Esophagus (tissue), 2 donors: ENCODE measurements at regions not wholly inside any gene's neighbourhood (a gene's known extent, or its start where the extent isn't known, plus 50 kb on each side); places are given as distances from the start of the nearest gene placed in this dataset.
"Not testable (repeated sequence)": the region's sequence is repeated elsewhere in the genome, so short reads cannot be mapped to it uniquely, and the experiment has no call there.

Source experiments
- H3K27ac ChIP-seq, 2 donors: one replicate each; pipeline ENCODE4 v1.5.1; 2013; ENCODE audit warnings: low read depth in 2 of 2, mild to moderate bottlenecking in 2 of 2, inconsistent platforms in 1 of 2, low read length in 1 of 2, moderate library complexity in 1 of 2
- H3K27me3 ChIP-seq, 2 donors: one replicate each; pipeline ENCODE4 v1.6.1; 2013; ENCODE audit warnings: low read length in 2 of 2, control low read depth in 1 of 2, mild to moderate bottlenecking in 1 of 2; ENCODE audit not compliant: insufficient read depth in 2 of 2, control insufficient read depth in 1 of 2
- H3K36me3 ChIP-seq, 2 donors: one replicate each; pipeline ENCODE4 v1.6.1; 2013; ENCODE audit warnings: low read length in 1 of 2; ENCODE audit not compliant: control insufficient read depth in 2 of 2, insufficient read depth in 2 of 2
- H3K4me1 ChIP-seq, 2 donors: one replicate each; pipeline ENCODE4 v1.6.1; 2013; ENCODE audit warnings: low read length in 1 of 2; ENCODE audit not compliant: control insufficient read depth in 2 of 2, insufficient read depth in 2 of 2
- H3K4me3 ChIP-seq, 2 donors: one replicate each; pipeline ENCODE4 v1.5.1; 2013; ENCODE audit warnings: low read length in 2 of 2, mild to moderate bottlenecking in 2 of 2, low read depth in 1 of 2, moderate library complexity in 1 of 2
- H3K9me3 ChIP-seq, 2 donors: one replicate each; pipeline ENCODE4 v1.6.1; 2013; ENCODE audit warnings: mild to moderate bottlenecking in 2 of 2, low read depth in 1 of 2, low read length in 1 of 2, moderate library complexity in 1 of 2; ENCODE audit not compliant: control insufficient read depth in 2 of 2, insufficient read depth in 1 of 2
- WGBS, 2 donors: extraction: QIAGEN DNeasy Blood & Tissue Kit; methylation state at CpG; one replicate each; pipeline ENCODE4 v1.1.7; 2013; 5-methylcytosine and 5-hydroxymethylcytosine counted together
- donor health status: healthy with polysubstance abuse.
- donor health status: Bipolar disorder and iron deficiency.

DNA sequence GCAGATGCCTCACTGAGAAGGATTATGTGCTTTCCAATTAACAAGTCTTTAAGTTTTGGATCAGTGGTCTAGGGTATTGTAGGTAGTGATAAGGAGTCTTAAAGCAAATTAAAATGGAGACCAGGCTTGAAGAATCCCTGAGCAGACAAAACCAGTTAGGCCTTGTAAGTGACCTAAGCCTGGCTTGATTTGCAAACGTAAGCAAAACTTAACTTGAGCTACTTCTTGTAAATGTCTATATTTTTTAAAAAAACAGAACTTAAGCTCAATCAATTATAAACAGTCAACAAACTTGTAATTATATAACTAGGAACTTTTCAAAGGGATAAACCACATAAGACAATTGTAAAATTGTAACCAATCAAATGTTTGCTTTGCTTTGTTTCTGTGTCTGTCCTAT, 72.7 kb upstream of the NALF2 start:
- Histone ChIP-seq H3K27ac (no peak overlapping the region), H3K4me1 (no peaks in the 10 kb centered on the region), H3K36me3 (no peaks in the 10 kb centered on the region), H3K9me3 (no peaks in the 10 kb centered on the region), H3K4me3 (no peak overlapping the region), H3K27me3 (peaks cover 0 to 5% of the 10 kb centered on the region in 2 donors)
- WGBS, 2 donors: 57 to 70% methylated on average over 1 of the region's 1 CpG

DNA sequence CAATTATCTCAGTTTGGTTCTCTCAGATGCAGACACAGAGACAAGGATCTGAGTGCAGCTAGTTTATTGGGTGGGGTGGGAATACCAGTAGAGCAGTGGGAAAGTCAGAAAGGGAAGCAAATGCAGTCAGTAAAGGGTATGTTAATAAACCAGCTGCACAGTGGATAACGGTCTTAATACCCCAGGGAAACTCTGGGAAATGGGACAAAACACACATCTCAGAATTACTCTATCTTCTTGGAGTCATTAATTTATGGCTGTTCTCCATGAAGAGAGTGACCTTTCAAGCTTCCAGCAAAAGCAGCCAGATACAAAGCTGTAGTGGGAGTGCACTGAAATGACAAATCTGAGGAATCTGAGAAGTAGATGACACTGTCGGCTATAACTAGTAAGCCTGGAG, 73.3 kb upstream of the NALF2 start:
- Histone ChIP-seq H3K27me3 (peaks cover 0 to 5% of the 10 kb centered on the region in 2 donors), H3K4me1 (no peaks in the 10 kb centered on the region)
- 53 to 65% methylated on average over 2 of the region's 2 CpGs for WGBS, 2 donors

DNA sequence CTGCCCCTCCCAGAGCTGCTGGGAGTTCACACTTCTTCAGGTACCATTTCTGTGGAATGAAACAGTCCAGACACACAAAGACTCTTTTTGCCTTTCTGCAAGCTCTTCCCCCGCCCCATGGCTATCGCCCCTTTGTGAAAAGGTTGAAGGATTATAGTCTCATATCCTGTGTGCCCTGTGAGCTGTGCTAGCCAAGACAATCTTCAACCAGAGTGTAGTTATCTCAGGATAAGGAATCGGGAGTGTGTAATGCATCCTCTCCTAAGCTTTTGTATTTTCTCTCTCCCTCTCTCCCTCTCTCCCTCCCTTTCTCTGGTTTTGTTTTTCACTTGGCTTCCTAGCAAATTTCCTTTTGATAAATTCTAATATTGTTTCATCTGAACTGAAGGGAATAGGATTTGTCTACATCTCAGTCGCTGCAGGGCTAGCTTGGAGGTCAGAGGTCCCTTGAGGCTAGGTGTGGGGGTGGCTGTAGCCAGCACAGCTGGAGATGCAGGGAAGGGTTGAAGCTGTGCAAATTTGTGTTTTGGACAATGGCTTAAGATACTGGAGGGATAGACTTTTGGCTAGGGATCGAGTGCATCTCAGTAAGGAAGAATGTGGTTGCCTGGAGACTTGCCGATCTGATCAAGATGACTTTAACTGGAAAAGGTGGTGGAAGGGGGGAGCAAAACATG, 74.6 kb upstream of the NALF2 start:
- H3K27me3 ChIP-seq: peaks cover 0 to 5% of the 10 kb centered on the region in 2 donors
- H3K4me3 ChIP-seq: no peak overlapping the region
- no peaks in the 10 kb centered on the region for H3K36me3 ChIP-seq
- no peaks in the 10 kb centered on the region for H3K4me1 ChIP-seq
- H3K27ac ChIP-seq: no peak overlapping the region
- no peaks in the 10 kb centered on the region for H3K9me3 ChIP-seq
- WGBS, 2 donors: 36 to 54% methylated on average over 6 of the region's 6 CpGs

More for the DNA sequence above, 73.3 kb upstream of the NALF2 start:
- H3K27ac ChIP-seq: no peak overlapping the region
- no peak overlapping the region for H3K4me3 ChIP-seq
- no peaks in the 10 kb centered on the region for H3K36me3 ChIP-seq
- no peaks in the 10 kb centered on the region for H3K9me3 ChIP-seq

DNA sequence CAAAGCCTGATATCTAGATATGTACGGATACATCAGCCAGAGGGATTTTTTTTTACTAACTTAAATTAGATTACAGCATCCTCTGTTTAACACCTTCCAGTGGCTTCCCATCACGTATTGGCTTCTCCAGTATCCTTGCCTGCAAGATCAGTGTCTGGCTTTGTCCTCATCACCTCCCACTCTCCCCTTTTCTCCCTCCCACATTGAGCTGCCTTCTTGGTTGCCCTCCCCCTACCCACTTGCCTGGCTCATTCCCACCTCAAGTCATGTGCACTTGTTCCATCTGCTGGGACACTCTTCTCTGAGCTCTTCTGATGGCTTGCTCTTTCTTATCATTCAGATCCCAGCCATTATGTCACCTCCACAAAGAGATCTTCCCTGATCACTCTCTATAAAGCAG, 75.9 kb upstream of the NALF2 start:
- no peaks in the 10 kb centered on the region for H3K4me1 ChIP-seq
- 53 to 64% methylated on average over 2 of the region's 2 CpGs for WGBS, 2 donors
- no peaks in the 10 kb centered on the region for H3K36me3 ChIP-seq
- no peak overlapping the region for H3K27ac ChIP-seq
- peaks cover 0 to 5% of the 10 kb centered on the region in 2 donors for H3K27me3 ChIP-seq
- H3K9me3 ChIP-seq: no peaks in the 10 kb centered on the region
- H3K4me3 ChIP-seq: no peak overlapping the region

DNA sequence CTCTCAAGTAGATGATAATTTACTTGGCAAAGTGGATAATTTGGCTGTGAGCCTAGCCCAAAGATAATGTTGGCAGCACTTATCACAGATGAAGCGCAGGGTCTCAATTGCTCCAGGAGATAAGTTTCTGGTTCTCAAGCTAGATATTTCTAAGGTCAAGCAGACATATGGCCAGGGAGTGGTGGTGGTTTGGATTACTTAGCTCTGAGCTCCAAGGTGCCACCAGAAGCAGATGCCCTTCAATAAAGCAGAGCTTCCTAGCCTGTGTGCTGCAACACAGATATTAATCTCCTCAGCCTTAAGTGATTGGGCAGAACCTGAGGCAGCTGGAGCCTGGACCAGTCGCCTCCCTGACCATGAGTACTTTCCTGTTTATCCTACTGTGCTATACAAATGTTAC, 79.2 kb upstream of the NALF2 start:
- H3K4me3 ChIP-seq: no peak overlapping the region
- 64 to 75% methylated on average over 2 of the region's 2 CpGs for WGBS, 2 donors
- H3K9me3 ChIP-seq: no peaks in the 10 kb centered on the region
- peaks cover 0 to 5% of the 10 kb centered on the region in 2 donors for H3K27me3 ChIP-seq
- no peak overlapping the region for H3K27ac ChIP-seq
- H3K36me3 ChIP-seq: no peaks in the 10 kb centered on the region
- no peaks in the 10 kb centered on the region for H3K4me1 ChIP-seq

DNA sequence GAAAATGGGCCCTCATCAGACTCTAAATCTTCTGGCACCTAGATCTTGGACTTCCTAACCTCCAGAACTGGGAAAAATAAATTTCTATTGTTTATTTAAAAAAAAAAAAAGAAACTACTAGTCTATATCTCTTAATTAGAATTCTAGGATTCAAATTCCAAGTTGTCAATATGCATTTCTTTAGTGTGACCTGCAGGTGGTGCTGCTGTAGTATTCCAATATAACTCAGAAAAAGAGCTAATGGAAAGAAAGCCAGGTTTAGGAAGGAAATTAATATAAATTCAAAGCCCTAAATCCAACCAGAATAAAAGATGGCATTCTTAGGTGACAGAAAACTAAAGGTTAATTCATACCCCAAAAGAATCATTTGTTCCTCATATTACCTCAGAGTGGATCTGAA, 80.0 kb upstream of the NALF2 start:
- H3K27ac ChIP-seq: no peak overlapping the region
- H3K4me3 ChIP-seq: no peak overlapping the region
- no peaks in the 10 kb centered on the region for H3K9me3 ChIP-seq
- H3K4me1 ChIP-seq: no peaks in the 10 kb centered on the region
- no peaks in the 10 kb centered on the region for H3K36me3 ChIP-seq
- peaks cover 0 to 1% of the 10 kb centered on the region in 2 donors for H3K27me3 ChIP-seq

DNA sequence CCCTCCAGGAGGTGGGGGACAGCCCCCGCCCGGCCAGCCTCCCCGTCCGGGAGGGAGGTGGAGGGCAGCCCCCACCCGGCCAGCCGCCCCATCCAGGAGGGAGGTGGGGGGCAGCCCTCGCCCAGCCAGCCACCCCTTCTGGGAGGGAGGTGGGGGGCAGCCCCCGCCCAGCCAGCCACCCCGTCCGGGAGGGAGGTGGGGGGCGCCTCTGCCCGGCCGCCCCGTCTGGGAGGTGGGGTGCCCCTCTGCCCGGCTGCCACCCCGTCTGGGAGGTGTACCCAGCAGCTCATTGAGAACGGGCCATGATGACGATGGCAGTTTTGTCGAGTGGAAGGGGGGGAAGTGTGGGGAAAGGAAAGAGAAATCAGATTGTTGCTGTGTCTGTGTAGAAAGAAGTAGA, 81.9 kb upstream of the NALF2 start:
- 87% methylated on average over 8 to 18 of the region's 19 CpGs for WGBS, 2 donors
- not testable (repeated sequence) for H3K9me3 ChIP-seq, H3K27ac ChIP-seq, H3K4me1 ChIP-seq, H3K36me3 ChIP-seq, H3K27me3 ChIP-seq, H3K4me3 ChIP-seq

DNA sequence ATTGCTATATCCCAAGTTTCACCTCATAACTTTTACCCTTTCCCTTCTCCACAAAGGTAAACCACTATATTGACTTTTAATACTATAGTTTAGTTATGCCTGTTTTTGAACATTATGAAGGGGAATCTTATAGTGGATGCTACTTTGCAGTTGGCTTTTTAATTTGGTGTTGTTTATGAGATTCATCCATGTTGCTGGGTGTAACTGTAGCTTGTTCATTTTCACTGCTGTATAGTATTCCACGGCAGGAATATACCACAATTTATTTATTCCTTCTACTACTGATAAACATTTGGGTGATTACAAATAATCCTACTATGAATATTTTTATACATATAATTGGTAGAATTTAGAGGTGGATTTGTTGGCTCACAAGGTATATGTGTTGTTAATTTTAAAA, 88.4 kb upstream of the NALF2 start:
- WGBS, 2 donors: 94 to 100% methylated on average over 1 of the region's 1 CpG
- no peaks in the 10 kb centered on the region for H3K4me1 ChIP-seq
- no peaks in the 10 kb centered on the region for H3K36me3 ChIP-seq
- H3K27me3 ChIP-seq: no peaks in the 10 kb centered on the region
- no peak overlapping the region for H3K27ac ChIP-seq
- H3K9me3 ChIP-seq: no peaks in the 10 kb centered on the region
- H3K4me3 ChIP-seq: no peak overlapping the region

DNA sequence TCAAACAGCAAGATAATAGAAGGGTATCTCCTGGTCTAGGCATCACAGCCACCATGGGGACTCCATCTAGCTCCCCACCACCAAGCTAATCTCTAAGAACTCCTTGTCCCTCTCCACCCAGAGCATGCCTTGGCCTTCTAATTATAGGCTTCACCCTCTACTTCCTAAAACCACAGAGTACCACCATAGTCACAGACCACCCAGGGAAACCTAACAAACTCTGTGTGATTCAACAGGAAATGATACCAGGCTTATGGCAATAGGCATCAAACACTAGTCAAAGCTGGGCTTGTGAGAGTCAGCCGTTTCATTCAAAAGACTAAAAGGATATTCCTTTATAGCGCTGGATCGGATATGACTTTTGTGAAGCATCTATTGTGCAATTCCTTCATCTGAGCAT, 91.5 kb upstream of the NALF2 start:
- WGBS, 2 donors: 90 to 91% methylated on average over 3 of the region's 3 CpGs
- Histone ChIP-seq H3K27ac (no peak overlapping the region), H3K36me3 (no peaks in the 10 kb centered on the region), H3K27me3 (no peaks in the 10 kb centered on the region), H3K4me1 (no peaks in the 10 kb centered on the region), H3K9me3 (no peaks in the 10 kb centered on the region), H3K4me3 (no peak overlapping the region)

DNA sequence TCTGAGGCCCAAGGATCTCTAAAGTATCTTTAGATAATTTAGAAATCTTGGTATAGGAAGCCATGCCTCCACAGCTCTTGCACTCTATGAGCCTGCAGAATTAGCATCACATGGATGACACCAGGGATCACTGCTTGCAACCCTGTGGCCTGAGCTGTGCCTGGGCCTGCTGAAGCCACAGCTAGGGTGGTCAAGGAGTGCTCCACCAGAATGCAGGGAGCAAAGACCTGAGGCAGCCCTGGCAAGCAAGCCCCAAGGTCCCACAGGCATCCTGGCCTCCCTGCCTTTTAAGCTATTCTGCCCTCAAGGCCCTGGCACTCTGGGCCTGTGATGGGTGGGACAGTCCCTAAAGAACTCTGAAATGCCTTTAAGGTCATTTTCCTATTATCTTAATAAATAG, 105.2 kb upstream of the NALF2 start:
- H3K4me1 ChIP-seq: no peaks in the 10 kb centered on the region
- no peak overlapping the region for H3K27ac ChIP-seq
- H3K36me3 ChIP-seq: no peaks in the 10 kb centered on the region
- H3K4me3 ChIP-seq: no peak overlapping the region
- peaks cover 0 to 3% of the 10 kb centered on the region in 2 donors for H3K9me3 ChIP-seq
- H3K27me3 ChIP-seq: peaks cover 0 to 12% of the 10 kb centered on the region in 2 donors
